D721Med (cell line): ENCODE measurements at regions not wholly inside any gene's neighbourhood (a gene's known extent, or its start where the extent isn't known, plus 50 kb on each side); places are given as distances from the start of the nearest gene placed in this dataset.

Experiments
- DNase-seq: peaks from one replicate; pipeline ENCODE4 v3.0.0; 2011; ENCODE audit warnings: low spot score; ENCODE audit not compliant: insufficient read length
- FAIRE-seq: peaks from 2 replicates; lab custom pipeline; 2011; peaks lifted over from hg19 to GRCh38; lab: Jason Lieb, UNC
- CTCF ChIP-seq: IDR thresholded peaks from 2 replicates; pipeline ENCODE4 v1.5.1; 2012; ENCODE audit warnings: mild to moderate bottlenecking, control low read depth; ENCODE audit not compliant: insufficient read depth; ENCODE audit errors: missing control alignments

DNA sequence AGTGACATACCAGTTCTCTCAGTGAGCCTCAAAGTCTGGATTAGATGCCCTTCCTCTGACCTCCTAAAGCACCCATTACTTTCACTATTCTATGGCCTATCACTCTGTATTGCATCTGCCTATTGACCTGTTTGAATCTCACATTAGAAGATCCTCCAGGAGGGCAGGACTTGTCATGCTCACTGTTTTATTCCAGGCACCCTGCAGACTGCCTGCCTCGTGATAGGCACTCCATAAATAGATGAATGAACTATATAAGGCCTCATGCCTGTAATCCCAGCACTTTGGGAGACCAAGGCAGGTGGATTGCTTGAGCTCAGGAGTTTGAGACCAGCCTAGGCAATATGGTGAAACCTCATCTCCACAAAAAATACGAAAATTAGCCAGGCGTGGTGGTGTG, 160.1 kb upstream of the CADM1 start:
- DNase-seq (no peak), FAIRE-seq (no peak)
- no peak for TF ChIP-seq CTCF

DNA sequence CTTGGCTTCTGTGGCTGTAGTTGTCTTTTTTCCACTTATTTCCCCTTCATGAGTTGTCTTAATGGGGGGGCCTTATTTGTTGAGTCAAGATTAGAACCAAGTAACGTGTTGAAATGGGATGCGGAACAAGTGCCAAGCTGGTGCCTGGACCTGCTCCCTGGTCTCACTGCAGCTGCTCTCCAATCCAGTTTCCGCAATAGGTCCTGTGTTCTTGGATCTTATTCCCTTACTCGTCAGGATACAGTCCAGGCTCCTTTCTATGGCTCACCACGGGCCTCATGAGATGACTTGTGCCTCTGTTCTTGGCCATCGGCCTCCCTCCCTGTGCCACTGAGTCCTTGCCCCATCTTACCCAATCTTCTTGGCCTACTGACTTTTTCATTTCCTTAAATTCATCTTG, 159.6 kb upstream of the CADM1 start:
- DNase-seq (no peak), FAIRE-seq (no peak)
- TF ChIP-seq CTCF, result no peak

- peak; percentile 53 for DNase-seq
- no peak for FAIRE-seq
- TF ChIP-seq CTCF, result no peak
Measured at GRCh38 chr11:115660030-115660805, 156.0 kb upstream of the CADM1 start.

DNA sequence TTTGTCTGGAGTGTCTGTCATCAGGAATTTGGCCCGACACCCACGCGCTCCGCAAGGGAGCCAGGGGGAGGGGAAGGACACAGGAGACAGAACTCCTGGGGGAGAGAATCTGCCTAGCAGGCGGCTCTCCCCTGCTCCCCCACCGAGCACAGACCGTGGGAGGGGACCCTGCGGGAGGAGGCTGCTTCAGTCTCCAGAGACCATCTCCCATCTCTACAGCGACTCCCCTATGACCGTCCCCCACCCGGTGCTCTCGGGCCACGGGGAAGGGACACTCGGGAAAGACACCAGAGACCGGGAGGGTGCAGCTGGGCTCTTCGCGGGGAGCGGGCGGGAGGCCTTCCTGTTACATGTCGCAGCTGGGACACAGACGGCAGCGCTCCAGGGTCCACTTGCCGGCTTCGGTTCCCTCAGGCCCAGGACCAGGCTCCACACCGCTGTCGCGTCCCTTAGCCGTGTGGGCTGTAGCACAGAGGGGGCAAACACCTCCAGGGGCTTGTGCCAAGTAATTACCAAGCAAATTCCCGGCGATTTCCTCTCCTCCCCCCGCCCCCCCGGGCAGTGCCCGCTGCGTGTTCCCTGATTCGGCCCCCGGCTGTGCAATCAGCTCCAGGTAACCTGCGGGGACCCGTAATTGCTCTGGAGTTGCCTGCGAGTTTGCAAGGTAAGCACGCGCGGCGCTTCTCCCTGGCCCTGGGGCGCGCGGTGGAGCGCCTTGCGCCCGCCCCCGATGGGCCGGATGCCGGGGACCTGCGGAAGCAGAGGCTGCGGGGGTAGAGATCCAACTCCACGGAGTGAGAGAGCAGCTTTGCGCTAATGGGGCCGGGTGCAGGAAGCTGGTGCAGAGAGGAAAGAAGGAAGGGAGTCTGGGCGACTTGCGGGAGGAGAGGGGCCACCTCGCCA, 155.1 kb upstream of the CADM1 start:
- no peak for TF ChIP-seq CTCF
- FAIRE-seq (no peak), DNase-seq (no peak)

- DNase-seq, result no peak
- no peak for TF ChIP-seq CTCF
- FAIRE-seq, result no peak
Measured at GRCh38 chr11:115657586-115657985, 153.4 kb upstream of the CADM1 start.

DNA sequence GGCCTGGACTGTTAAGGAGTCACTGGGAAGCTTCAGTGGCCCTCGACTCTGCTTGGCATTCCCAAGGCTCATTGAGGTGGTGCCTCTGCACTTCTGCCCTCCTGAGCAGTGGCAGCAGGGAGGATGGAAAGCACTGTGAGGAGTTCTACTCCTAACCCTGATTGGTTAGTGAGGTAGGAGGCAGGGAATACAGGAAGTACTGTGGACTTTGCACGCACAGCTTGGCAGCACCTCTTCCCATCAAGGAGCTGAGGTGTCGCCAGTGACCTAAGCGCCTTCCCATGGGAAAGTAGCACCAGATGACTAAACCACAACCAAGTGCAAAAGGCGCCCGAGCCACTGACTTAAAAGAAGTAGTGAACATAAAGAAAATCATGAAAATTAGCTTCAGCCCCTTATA, 152.5 kb upstream of the CADM1 start:
- DNase-seq (no peak), FAIRE-seq (no peak)
- no peak for TF ChIP-seq CTCF
